ENCODE measurements at regions not wholly inside any gene's neighbourhood (a gene's known extent, or its start where the extent isn't known, plus 50 kb on each side); places are given as distances from the start of the nearest gene placed in this dataset.

GRCh38 chr3:194971965-194972364 lies 286.3 kb downstream of the FAM43A start:
- no peak for TF ChIP-seq EZH2phosphoT487 (IDR thresholded peaks at IDR 0.05; ENCODE audit: unreplicated experiment)
- TF ChIP-seq, protein P1, sequence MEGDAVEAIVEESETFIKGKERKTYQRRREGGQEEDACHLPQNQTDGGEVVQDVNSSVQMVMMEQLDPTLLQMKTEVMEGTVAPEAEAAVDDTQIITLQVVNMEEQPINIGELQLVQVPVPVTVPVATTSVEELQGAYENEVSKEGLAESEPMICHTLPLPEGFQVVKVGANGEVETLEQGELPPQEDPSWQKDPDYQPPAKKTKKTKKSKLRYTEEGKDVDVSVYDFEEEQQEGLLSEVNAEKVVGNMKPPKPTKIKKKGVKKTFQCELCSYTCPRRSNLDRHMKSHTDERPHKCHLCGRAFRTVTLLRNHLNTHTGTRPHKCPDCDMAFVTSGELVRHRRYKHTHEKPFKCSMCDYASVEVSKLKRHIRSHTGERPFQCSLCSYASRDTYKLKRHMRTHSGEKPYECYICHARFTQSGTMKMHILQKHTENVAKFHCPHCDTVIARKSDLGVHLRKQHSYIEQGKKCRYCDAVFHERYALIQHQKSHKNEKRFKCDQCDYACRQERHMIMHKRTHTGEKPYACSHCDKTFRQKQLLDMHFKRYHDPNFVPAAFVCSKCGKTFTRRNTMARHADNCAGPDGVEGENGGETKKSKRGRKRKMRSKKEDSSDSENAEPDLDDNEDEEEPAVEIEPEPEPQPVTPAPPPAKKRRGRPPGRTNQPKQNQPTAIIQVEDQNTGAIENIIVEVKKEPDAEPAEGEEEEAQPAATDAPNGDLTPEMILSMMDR (conservative IDR thresholded peaks at IDR 0.05; ENCODE audit: low read depth in 2 of 2) = no peak

All from GM23338 (cell line).